CD14-positive monocyte (primary cell): ENCODE measurements at regions not wholly inside any gene's neighbourhood (a gene's known extent, or its start where the extent isn't known, plus 50 kb on each side); places are given as distances from the start of the nearest gene placed in this dataset.

Experiments
- DNase-seq, 3 donors: peaks; one replicate each; pipeline ENCODE4 v3.0.0-alpha.2; 2011 to 2022
- H2AFZ ChIP-seq: 2 replicates; pipeline ENCODE4 v1.6.0; 2012; ENCODE audit warnings: mild to moderate bottlenecking, low read depth, low read length, inconsistent platforms; ENCODE audit not compliant: insufficient read depth, poor library complexity, severe bottlenecking
- H3K27ac ChIP-seq, 2 donors: 1 replicate in 1 of 2; 2 replicates in 1 of 2; pipeline ENCODE4 v1.5.1; 2012 to 2013; ENCODE audit warnings: low read length in 2 of 2, control low read depth in 1 of 2, inconsistent platforms in 1 of 2, low read depth in 1 of 2, mild to moderate bottlenecking in 1 of 2
- H3K27me3 ChIP-seq, 2 donors: one replicate each; pipeline versions ENCODE4 v1.6.0 to v1.6.1; 2011 to 2013; ENCODE audit warnings: low read length in 2 of 2; ENCODE audit not compliant: control insufficient read depth in 2 of 2, insufficient read depth in 2 of 2
- H3K36me3 ChIP-seq, 2 donors: replicated peaks in 1 of 2; 1 replicate in 1 of 2; 2 replicates in 1 of 2; pipeline versions ENCODE4 v1.5.1 to v1.6.1; 2012 to 2013; ENCODE audit warnings: low read length in 2 of 2, control low read depth in 1 of 2, inconsistent platforms in 1 of 2, mild to moderate bottlenecking in 1 of 2; ENCODE audit not compliant: insufficient read depth in 2 of 2, control insufficient read depth in 1 of 2
- H3K4me1 ChIP-seq, 2 donors: 1 replicate in 1 of 2; 2 replicates in 1 of 2; pipeline versions ENCODE4 v1.5.1 to v1.6.1; 2012 to 2013; ENCODE audit warnings: low read length in 2 of 2, control low read depth in 1 of 2, inconsistent platforms in 1 of 2, mild to moderate bottlenecking in 1 of 2, moderate library complexity in 1 of 2; ENCODE audit not compliant: insufficient read depth in 2 of 2, control insufficient read depth in 1 of 2
- H3K4me2 ChIP-seq: replicated peaks from 2 replicates; pipeline ENCODE3; 2012; ENCODE audit warnings: low read length, moderate library complexity, mild to moderate bottlenecking; ENCODE audit not compliant: poor library complexity, severe bottlenecking; ENCODE audit errors: extremely low read depth
- H3K4me3 ChIP-seq, 3 experiments: fragments of 200-600 bp in 1 of 3; sonication (generic) in 1 of 3; replicated peaks in 1 of 3; 1 replicate in 2 of 3; 2 replicates in 1 of 3; pipeline ENCODE4 v1.5.1; 2011 to 2013; ENCODE audit warnings: low read length in 3 of 3, mild to moderate bottlenecking in 3 of 3, control low read depth in 2 of 3, low read depth in 2 of 3, inconsistent platforms in 1 of 3, moderate library complexity in 1 of 3
- H3K79me2 ChIP-seq: 2 replicates; pipeline ENCODE4 v1.6.0; 2012; ENCODE audit warnings: mild to moderate bottlenecking, control low read depth, inconsistent platforms, low read length, moderate library complexity; ENCODE audit not compliant: insufficient read depth
- H3K9ac ChIP-seq: 2 replicates; pipeline ENCODE4 v1.6.0; 2017; ENCODE audit warnings: low read length, mild to moderate bottlenecking; ENCODE audit not compliant: insufficient read depth, poor library complexity, severe bottlenecking
- H3K9me3 ChIP-seq, 2 donors: replicated peaks in 1 of 2; 1 replicate in 1 of 2; 2 replicates in 1 of 2; pipeline versions ENCODE4 v1.5.1 to v1.6.1; 2012 to 2013; ENCODE audit warnings: low read length in 2 of 2, control low read depth in 1 of 2; ENCODE audit not compliant: control insufficient read depth in 1 of 2, insufficient read depth in 1 of 2
- H4K20me1 ChIP-seq: 2 replicates; pipeline ENCODE4 v1.6.0; 2012; ENCODE audit warnings: mild to moderate bottlenecking, low read length, control low read depth, moderate library complexity; ENCODE audit not compliant: insufficient read depth
- H3K27ac Mint-ChIP-seq, 7 donors: one replicate each; pipeline ENCODE4 v1.8.0; 2020; ENCODE audit warnings: mild to moderate bottlenecking in 7 of 7, mixed read lengths in 7 of 7, moderate library complexity in 6 of 7, inconsistent platforms in 2 of 7
- H3K27me3 Mint-ChIP-seq, 3 donors: one replicate each; pipeline ENCODE4 v1.8.0; 2021 to 2022; ENCODE audit warnings: low read depth in 3 of 3, mild to moderate bottlenecking in 3 of 3, mixed read lengths in 3 of 3, moderate library complexity in 3 of 3, inconsistent platforms in 1 of 3
- H3K36me3 Mint-ChIP-seq, 2 donors: one replicate each; pipeline ENCODE4 v1.8.0; 2020; ENCODE audit warnings: mixed read lengths in 2 of 2, inconsistent platforms in 1 of 2, mild to moderate bottlenecking in 1 of 2
- H3K4me1 Mint-ChIP-seq: one replicate; pipeline ENCODE4 v1.8.0; 2020; ENCODE audit warnings: mild to moderate bottlenecking, mixed read lengths
- H3K4me3 Mint-ChIP-seq, 2 donors: one replicate each; pipeline ENCODE4 v1.8.0; 2020; ENCODE audit warnings: mild to moderate bottlenecking in 2 of 2, mixed read lengths in 2 of 2, moderate library complexity in 1 of 2
- H3K9me3 Mint-ChIP-seq, 7 donors: one replicate each; pipeline ENCODE4 v1.8.0; 2020 to 2022; ENCODE audit warnings: mixed read lengths in 7 of 7, mild to moderate bottlenecking in 6 of 7, moderate library complexity in 6 of 7, inconsistent platforms in 2 of 7
- CTCF ChIP-seq: fragments of 200-600 bp; IDR thresholded peaks from one replicate; pipeline ENCODE4 v1.8.0; 2022; ENCODE audit warnings: antibody characterized with exemption, mild to moderate bottlenecking
- WGBS: methylation state at CpG from one replicate; pipeline ENCODE4 v1.1.5; 2013; ENCODE audit warnings: missing lambda C conversion rate; ENCODE audit not compliant: insufficient coverage; 5-methylcytosine and 5-hydroxymethylcytosine counted together
- intact Hi-C, 2 donors: fragments of 100-400 bp; cut with micrococcal nuclease; formaldehyde crosslinking; loops; one replicate each; pipeline versions ENCODE4 v1.15.0 to v1.15.1; 2023

- peaks cover 0 to 3% (median 0%) of the 10 kb centered on the region in 7 donors for H3K9me3 Mint-ChIP-seq
- H3K4me1 Mint-ChIP-seq = no peaks in the 10 kb centered on the region
- Histone ChIP-seq H3K4me1 (no peaks in the 10 kb centered on the region), H3K4me2 (no peak overlapping the region), H3K9me3 (no peaks in the 10 kb centered on the region), H3K9ac (no peak overlapping the region), H2AFZ (no peak overlapping the region), H3K27me3 (no peaks in the 10 kb centered on the region), H3K36me3 (no peaks in the 10 kb centered on the region), H3K4me3 (no peak overlapping the region), H3K27ac (no peak overlapping the region), H3K79me2 (no peaks in the 10 kb centered on the region), H4K20me1 (no peaks in the 10 kb centered on the region)
- no peak overlapping the region for H3K27ac Mint-ChIP-seq
- no peak for TF ChIP-seq CTCF
- no peak overlapping the region for H3K4me3 Mint-ChIP-seq
- intact Hi-C loops = no loop called here
- H3K27me3 Mint-ChIP-seq = peaks cover 0 to 2% (median 0%) of the 10 kb centered on the region in 3 donors
- no peak for DNase-seq
- H3K36me3 Mint-ChIP-seq = no peaks in the 10 kb centered on the region
Measured at GRCh38 chr5:117645400-117645799, 1070.8 kb upstream of the SEMA6A start.

- H3K27ac ChIP-seq = no peak overlapping the region
- H2AFZ ChIP-seq = no peak overlapping the region
- H3K4me2 ChIP-seq = no peak overlapping the region
- H3K79me2 ChIP-seq = no peaks in the 10 kb centered on the region
- H3K9ac ChIP-seq = no peak overlapping the region
- no peaks in the 10 kb centered on the region for H3K4me1 ChIP-seq
- Mint-ChIP-seq H3K4me3 (no peak overlapping the region), H3K9me3 (peaks cover 0 to 3% (median under 1%) of the 10 kb centered on the region in 7 donors), H3K4me1 (no peaks in the 10 kb centered on the region), H3K27ac (no peak overlapping the region), H3K36me3 (no peaks in the 10 kb centered on the region), H3K27me3 (no peaks in the 10 kb centered on the region)
- H3K27me3 ChIP-seq = no peaks in the 10 kb centered on the region
- no CpG with 5 or more reads among the region's 2 CpGs for WGBS
- H3K4me3 ChIP-seq = no peak overlapping the region
- H3K9me3 ChIP-seq = no peaks in the 10 kb centered on the region
- no peaks in the 10 kb centered on the region for H4K20me1 ChIP-seq
- H3K36me3 ChIP-seq = no peaks in the 10 kb centered on the region
- intact Hi-C loops = no loop called here
- TF ChIP-seq CTCF = no peak
- no peak for DNase-seq
Measured at GRCh38 chr5:117638581-117638980, 1064.0 kb upstream of the SEMA6A start.
